GM18502 (cell line): ENCODE measurements at regions not wholly inside any gene's neighbourhood (a gene's known extent, or its start where the extent isn't known, plus 50 kb on each side); places are given as distances from the start of the nearest gene placed in this dataset.
"Not testable (repeated sequence)": the region's sequence is repeated elsewhere in the genome, so short reads cannot be mapped to it uniquely, and the experiment has no call there.

Experiments used
- ATAC-seq: cut with Tn5 transposase; IDR thresholded peaks from one replicate; pipeline ENCODE4 v1.9.1; 2021; ENCODE audit warnings: mild to moderate bottlenecking; ENCODE audit not compliant: unreplicated experiment, poor library complexity

- peak; percentile 87 for ATAC-seq
Measured at GRCh38 chr5:89343666-89344065, 460.7 kb upstream of the MEF2C start.

- peak; percentile 40 for ATAC-seq
Measured at GRCh38 chr5:89342106-89342876, 459.3 kb upstream of the MEF2C start.

GRCh38 chr5:89338935-89339334 is 456.0 kb upstream of the MEF2C start:
- ATAC-seq, result no peak

GRCh38 chr5:89336111-89336510 is 453.1 kb upstream of the MEF2C start:
- ATAC-seq, result no peak

- ATAC-seq, result no peak
Measured at GRCh38 chr5:89330140-89330539, 447.2 kb upstream of the MEF2C start.

- ATAC-seq, result no peak
Measured at GRCh38 chr5:89327608-89328007, 444.6 kb upstream of the MEF2C start.

- no peak for ATAC-seq
Measured at GRCh38 chr5:89324990-89325389, 442.0 kb upstream of the MEF2C start.

GRCh38 chr5:89320421-89321277 is 437.7 kb upstream of the MEF2C start:
- no peak for ATAC-seq

GRCh38 chr5:89317838-89318237 is 434.9 kb upstream of the MEF2C start:
- not testable (repeated sequence) for ATAC-seq

- ATAC-seq, result no peak
Measured at GRCh38 chr5:89315286-89316100, 432.5 kb upstream of the MEF2C start.

GRCh38 chr5:89313804-89314588 is 431.0 kb upstream of the MEF2C start:
- peak; percentile 97 for ATAC-seq

- no peak for ATAC-seq
Measured at GRCh38 chr5:89313044-89313443, 430.1 kb upstream of the MEF2C start.

- ATAC-seq, result no peak
Measured at GRCh38 chr5:89309268-89309667, 426.3 kb upstream of the MEF2C start.

- ATAC-seq, result peak; percentile 92
Measured at GRCh38 chr5:89308606-89309040, 425.6 kb upstream of the MEF2C start.

GRCh38 chr5:89307972-89308371 is 425.0 kb upstream of the MEF2C start:
- no peak for ATAC-seq

- ATAC-seq, result not testable (repeated sequence)
Measured at GRCh38 chr5:89307141-89307540, 424.2 kb upstream of the MEF2C start.

GRCh38 chr5:89303033-89303480 is 420.1 kb upstream of the MEF2C start:
- ATAC-seq, result peak; percentile 69

- ATAC-seq, result peak; percentile 34
Measured at GRCh38 chr5:89302102-89302891, 419.3 kb upstream of the MEF2C start.
